K562 (cell line): ENCODE measurements at regions not wholly inside any gene's neighbourhood (a gene's known extent, or its start where the extent isn't known, plus 50 kb on each side); places are given as distances from the start of the nearest gene placed in this dataset.

Experiments
- ATAC-seq: fragments of 200-7000 bp; cut with Tn5 transposase; 3 replicates; pipeline ENCODE4 v1.9.1; 2020; ENCODE audit warnings: moderate library complexity
- BruUV-seq: library from RNA; stranded (reverse); fragments of 400-500 nt; replicated peaks from 2 replicates; lab custom pipeline; 2021; lab: Mats Ljungman, UMichigan
- CTCF ChIA-PET: fragments of 300-600 bp; formaldehyde crosslinking; extraction: SDS; loops from one replicate; lab custom pipeline; 2021; ENCODE audit warnings: low intra/inter-chr PET ratio; lab: Yijun Ruan, JAX
- POLR2A ChIA-PET: fragments of 300-600, 350-650 bp; sonication (Branson Sonifier 250); formaldehyde crosslinking; extraction: SDS; loops from one replicate; lab custom pipeline; 2021; ENCODE audit warnings: antibody characterized with exemption, inconsistent platforms; lab: Yijun Ruan, JAX
- DNase-seq, 4 experiments: peaks; one replicate each; pipeline versions ENCODE4 v3.0.0 to v3.0.0-alpha.2; 2011 to 2018; ENCODE audit warnings: low spot score in 3 of 4, mixed read lengths in 3 of 4; ENCODE audit errors: extremely low read depth in 1 of 4
- FAIRE-seq: peaks from 2 replicates; lab custom pipeline; 2011; peaks lifted over from hg19 to GRCh38; lab: Jason Lieb, UNC
- H2AFZ ChIP-seq: 2 replicates; pipeline ENCODE4 v1.6.0; 2011; ENCODE audit warnings: low read depth, low read length, control low read depth, inconsistent platforms
- H3K27ac ChIP-seq: fragments of 200-600 bp; 3 replicates; pipeline ENCODE4 v1.8.0; 2011; ENCODE audit warnings: low read depth, mild to moderate bottlenecking, control low read depth, inconsistent platforms, low read length, moderate library complexity, mixed read lengths; ENCODE audit errors: extremely low read depth
- H3K27me3 ChIP-seq, 2 experiments: fragments of 300-600 bp in 1 of 2; 2 replicates in 1 of 2; 3 replicates in 1 of 2; pipeline versions ENCODE4 v1.6.0 to v1.8.0; 2011; ENCODE audit warnings: inconsistent platforms in 2 of 2, low read length in 2 of 2, mild to moderate bottlenecking in 1 of 2, mixed read lengths in 1 of 2, moderate library complexity in 1 of 2; ENCODE audit not compliant: control insufficient read depth in 2 of 2, insufficient read depth in 2 of 2
- H3K36me3 ChIP-seq: fragments of 300-600 bp; 3 replicates; pipeline ENCODE4 v1.8.0; 2011; ENCODE audit warnings: mild to moderate bottlenecking, low read length, inconsistent platforms; ENCODE audit not compliant: control insufficient read depth, insufficient read depth
- H3K4me1 ChIP-seq, 2 experiments: fragments of 200-600 bp in 1 of 2; replicated peaks in 1 of 2; 2 replicates in 1 of 2; 3 replicates in 1 of 2; pipeline versions ENCODE4 v1.5.1 to v1.8.0; 2011; ENCODE audit warnings: inconsistent platforms in 2 of 2, low read length in 2 of 2, mild to moderate bottlenecking in 1 of 2, mixed read lengths in 1 of 2, moderate library complexity in 1 of 2; ENCODE audit not compliant: control insufficient read depth in 2 of 2, insufficient read depth in 2 of 2
- H3K4me2 ChIP-seq: 2 replicates; pipeline ENCODE4 v1.6.1; 2011; ENCODE audit warnings: low read length, control low read depth, inconsistent platforms, mixed read lengths; ENCODE audit not compliant: insufficient read depth
- H3K4me3 ChIP-seq: fragments of 200-600 bp; sonication (generic), shearing (Covaris generic); 2 replicates; pipeline ENCODE4 v1.5.1; 2016; ENCODE audit warnings: control low read depth, inconsistent platforms
- H3K79me2 ChIP-seq: fragments of 200-600 bp; 3 replicates; pipeline ENCODE4 v1.8.0; 2011; ENCODE audit warnings: low read length, inconsistent platforms; ENCODE audit not compliant: control insufficient read depth, insufficient read depth
- H3K9ac ChIP-seq, 2 experiments: 2 replicates each; pipeline versions ENCODE4 v1.6.0 to v1.6.1; 2011; ENCODE audit warnings: low read depth in 2 of 2, low read length in 2 of 2, control low read depth in 1 of 2, inconsistent platforms in 1 of 2, mild to moderate bottlenecking in 1 of 2, mixed read lengths in 1 of 2; ENCODE audit not compliant: insufficient read depth in 1 of 2
- H3K9me1 ChIP-seq: one replicate; pipeline ENCODE4 v1.6.0; 2011; ENCODE audit warnings: inconsistent platforms, mild to moderate bottlenecking, low read length, moderate library complexity; ENCODE audit not compliant: control insufficient read depth, insufficient read depth
- H3K9me3 ChIP-seq: replicated peaks from 2 replicates; pipeline ENCODE4 v1.5.1; 2011; ENCODE audit warnings: low read depth, low read length, inconsistent platforms; ENCODE audit not compliant: control insufficient read depth, insufficient read depth
- H4K20me1 ChIP-seq: replicated peaks from 2 replicates; pipeline ENCODE4 v1.6.1; 2011; ENCODE audit warnings: low read length, inconsistent platforms, mixed read lengths; ENCODE audit not compliant: control insufficient read depth, insufficient read depth
- CBFA2T2 ChIP-seq: fragments of 450-650 bp; conservative IDR thresholded peaks from 2 replicates; pipeline ENCODE4 v1.6.1; 2017; ENCODE audit warnings: mild to moderate bottlenecking
- CBX8 ChIP-seq: fragments of 200-600 bp; sonication (generic); IDR thresholded peaks from 2 replicates; pipeline ENCODE4 v1.6.1; 2012; ENCODE audit warnings: borderline replicate concordance, mixed run types, low read depth, mild to moderate bottlenecking, moderate library complexity, mixed read lengths, low read length, control low read depth, inconsistent platforms; ENCODE audit not compliant: poor library complexity, severe bottlenecking; ENCODE audit errors: extremely low read depth
- ESRRB ChIP-seq: fragments of 250-450 bp; sonication (Bioruptor Pico); IDR thresholded peaks from 2 replicates; pipeline ENCODE4 v1.5.0; 2020; ENCODE audit warnings: mild to moderate bottlenecking, moderate library complexity, borderline replicate concordance
- GATAD2A ChIP-seq: fragments of 450-650 bp; IDR thresholded peaks from 2 replicates; pipeline ENCODE4 v1.6.1; 2017
- NCOA1 ChIP-seq: fragments of 450-650 bp; IDR thresholded peaks from 2 replicates; pipeline ENCODE4 v1.6.1; 2016; ENCODE audit warnings: low read depth
- NEUROD1 ChIP-seq: fragments of 150-350 bp; IDR thresholded peaks from 2 replicates; pipeline ENCODE4 v1.6.1; 2014; ENCODE audit warnings: borderline replicate concordance, low read length, low read depth; ENCODE audit not compliant: partially characterized antibody
- NFYB ChIP-seq: IDR thresholded peaks from 2 replicates; pipeline ENCODE4 v1.6.1; 2011; ENCODE audit warnings: mild to moderate bottlenecking, moderate library complexity; ENCODE audit not compliant: insufficient read length; ENCODE audit errors: extremely low read depth
- POLR2AphosphoS2 ChIP-seq: IDR thresholded peaks from 2 replicates; pipeline ENCODE4 v1.6.1; 2012; ENCODE audit warnings: low read length, improper control_type of control experiment
- RBBP5 ChIP-seq: fragments of 200-600 bp; sonication (generic); IDR thresholded peaks from 2 replicates; pipeline ENCODE4 v1.6.1; 2012; ENCODE audit warnings: borderline replicate concordance, mild to moderate bottlenecking, low read length, control low read depth, inconsistent platforms; ENCODE audit not compliant: insufficient read depth, poor library complexity, severe bottlenecking
- RBM25 ChIP-seq: fragments of 200-400 bp; formaldehyde crosslinking; IDR thresholded peaks from 2 replicates; pipeline ENCODE4 v1.6.1; 2018; ENCODE audit warnings: low read length, low read depth, moderate library complexity; ENCODE audit not compliant: severe bottlenecking
- SAFB ChIP-seq: fragments of 200-400 bp; formaldehyde crosslinking; IDR thresholded peaks from 2 replicates; pipeline ENCODE4 v1.6.1; 2017; ENCODE audit warnings: low read depth, low read length, borderline replicate concordance
- SMC3 ChIP-seq: conservative IDR thresholded peaks from 2 replicates; pipeline ENCODE4 v1.6.1; 2011; ENCODE audit warnings: low read depth, low read length, improper control_type of control experiment; ENCODE audit not compliant: insufficient read depth
- ZNF589 ChIP-seq: fragments of 200-800 bp; sonication (Bioruptor generic); IDR thresholded peaks from 2 replicates; pipeline ENCODE4 v1.6.1; 2016; ENCODE audit warnings: low read depth, missing genetic modification characterization, missing compliant biosample characterization
- ZNF785 ChIP-seq: fragments of 250-450 bp; sonication (Bioruptor Pico); IDR thresholded peaks from 2 replicates; pipeline ENCODE4 v1.4.0; 2020; ENCODE audit warnings: mild to moderate bottlenecking
- WGBS: fragments of 100-300 bp; shearing (Covaris generic); methylation state at CpG from one replicate; pipeline ENCODE4 v1.1.6; 2016; ENCODE audit warnings: low coverage, mixed read lengths; ENCODE audit not compliant: insufficient coverage; ENCODE audit errors: missing lambda C conversion rate; 5-methylcytosine and 5-hydroxymethylcytosine counted together
- in situ Hi-C: fragments of 300-500 bp; cut with MboI; formaldehyde crosslinking; loops from 4 replicates; pipeline ENCODE4 v1.15.0; 2018; ENCODE audit warnings: inconsistent platforms, mixed read lengths
- intact Hi-C: fragments of 100-400 bp; cut with micrococcal nuclease; formaldehyde crosslinking; loops from 2 replicates; pipeline ENCODE4 v1.14.2; 2022
- TF ChIP-seq, protein P1 (sequence below): fragments of 450-650 bp; IDR thresholded peaks from 2 replicates; pipeline ENCODE4 v1.6.1; 2016; ENCODE audit warnings: antibody characterized with exemption

DNA sequence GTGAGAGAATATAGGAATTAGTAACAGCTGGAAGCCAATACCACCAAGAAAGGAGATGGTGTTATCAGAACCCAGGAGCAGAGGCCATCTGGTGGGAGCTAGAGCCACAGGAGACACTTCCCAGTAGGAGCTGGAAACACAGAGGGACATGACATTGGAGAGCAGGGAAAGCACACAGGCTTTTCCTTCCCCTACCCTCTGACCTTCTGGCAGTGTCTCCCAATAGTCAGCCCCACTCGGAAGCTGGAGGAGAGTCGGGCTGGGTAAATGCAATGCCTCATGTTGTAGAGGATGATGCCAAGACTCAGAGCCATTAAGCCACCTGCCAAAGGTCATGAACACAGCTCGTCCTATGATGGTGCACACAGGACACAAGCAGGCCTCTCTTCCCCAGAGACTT lies 538.5 kb downstream of the BCL11B start:
- no peak for TF ChIP-seq GATAD2A
- TF ChIP-seq SMC3: no peak
- no peak for TF ChIP-seq CBX8
- no peak for TF ChIP-seq ESRRB
- no peak for TF ChIP-seq POLR2AphosphoS2
- TF ChIP-seq RBM25: no peak
- TF ChIP-seq NCOA1: no peak
- no peak for TF ChIP-seq SAFB
- TF ChIP-seq ZNF589 (CRISPR knock-in tag): no peak
- TF ChIP-seq ZNF785 (CRISPR knock-in tag): no peak
- TF ChIP-seq, protein P1, sequence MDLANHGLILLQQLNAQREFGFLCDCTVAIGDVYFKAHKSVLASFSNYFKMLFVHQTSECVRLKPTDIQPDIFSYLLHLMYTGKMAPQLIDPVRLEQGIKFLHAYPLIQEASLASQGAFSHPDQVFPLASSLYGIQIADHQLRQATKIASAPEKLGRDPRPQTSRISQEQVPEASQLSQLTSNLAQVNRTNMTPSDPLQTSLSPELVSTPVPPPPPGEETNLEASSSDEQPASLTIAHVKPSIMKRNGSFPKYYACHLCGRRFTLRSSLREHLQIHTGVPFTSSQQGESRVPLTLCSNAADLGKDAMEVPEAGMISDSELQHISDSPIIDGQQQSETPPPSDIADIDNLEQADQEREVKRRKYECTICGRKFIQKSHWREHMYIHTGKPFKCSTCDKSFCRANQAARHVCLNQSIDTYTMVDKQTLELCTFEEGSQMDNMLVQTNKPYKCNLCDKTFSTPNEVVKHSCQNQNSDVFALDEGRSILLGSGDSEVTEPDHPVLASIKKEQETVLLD: no peak
- no peak for TF ChIP-seq CBFA2T2
- no peak for TF ChIP-seq NEUROD1
- TF ChIP-seq RBBP5: no peak
- no peak for TF ChIP-seq NFYB
- TF ChIP-seq, all 486 proteins: peak for 0
- Histone ChIP-seq H3K4me1 (no peaks in the 10 kb centered on the region), H3K79me2 (no peaks in the 10 kb centered on the region), H3K27me3 (no peaks in the 10 kb centered on the region), H3K27ac (no peak overlapping the region), H3K9me3 (no peaks in the 10 kb centered on the region), H3K36me3 (no peaks in the 10 kb centered on the region), H4K20me1 (no peaks in the 10 kb centered on the region), H3K9me1 (no peaks in the 10 kb centered on the region), H2AFZ (no peak overlapping the region), H3K9ac (no peak overlapping the region), H3K4me2 (no peak overlapping the region), H3K4me3 (no peak overlapping the region)
- DNase-seq (no peak), ATAC-seq (no peak), FAIRE-seq (no peak)
- in situ Hi-C loops: no loop called here
- BruUV-seq: no TSS peak
- POLR2A ChIA-PET: no interaction called here
- CTCF ChIA-PET: no interaction called here
- intact Hi-C loops: no loop called here
- WGBS: 0% methylated on average over 3 of the region's 3 CpGs
